Activated CD4-positive, alpha-beta T cell treated with anti-CD3 and anti-CD28 coated beads, Interleukin-2, amount 10 ng/mL, durations not matched to agents 7 days and 5 days (primary cell): ENCODE measurements at regions not wholly inside any gene's neighbourhood (a gene's known extent, or its start where the extent isn't known, plus 50 kb on each side); places are given as distances from the start of the nearest gene placed in this dataset.

Experiments
- CTCF ChIA-PET: fragments of 350-600 bp; sonication (Branson Sonifier 250); formaldehyde crosslinking; loops from one replicate; lab custom pipeline; 2021; ENCODE audit warnings: antibody characterized with exemption; lab: Charles Lee
- POLR2A ChIA-PET: fragments of 350-600 bp; sonication (Branson Sonifier 250); formaldehyde crosslinking; loops from one replicate; lab custom pipeline; 2021; ENCODE audit warnings: antibody characterized with exemption; lab: Charles Lee
- DNase-seq: peaks from one replicate; pipeline ENCODE4 v3.0.0-alpha.2; 2020
- H3K27ac Mint-ChIP-seq: one replicate; pipeline ENCODE4 v1.8.0; 2021; ENCODE audit warnings: mild to moderate bottlenecking, moderate library complexity, mixed read lengths
- H3K27me3 Mint-ChIP-seq: one replicate; pipeline ENCODE4 v1.8.0; 2021; ENCODE audit warnings: mixed read lengths
- H3K36me3 Mint-ChIP-seq: one replicate; pipeline ENCODE4 v1.8.0; 2021; ENCODE audit warnings: low read depth, mixed read lengths
- H3K4me1 Mint-ChIP-seq: one replicate; pipeline ENCODE4 v1.8.0; 2021; ENCODE audit warnings: mixed read lengths
- H3K4me3 Mint-ChIP-seq: one replicate; pipeline ENCODE4 v1.8.0; 2021; ENCODE audit warnings: mild to moderate bottlenecking, moderate library complexity, mixed read lengths
- H3K9me3 Mint-ChIP-seq: one replicate; pipeline ENCODE4 v1.8.0; 2021; ENCODE audit warnings: mixed read lengths

- DNase-seq, result no peak
- ChIA-PET POLR2A (no interaction called here), CTCF (no interaction called here)
- H3K4me1 Mint-ChIP-seq, result no peaks in the 10 kb centered on the region
- no peak overlapping the region for H3K4me3 Mint-ChIP-seq
- H3K36me3 Mint-ChIP-seq, result no peaks in the 10 kb centered on the region
- no peaks in the 10 kb centered on the region for H3K27me3 Mint-ChIP-seq
- no peak overlapping the region for H3K27ac Mint-ChIP-seq
- H3K9me3 Mint-ChIP-seq, result no peaks in the 10 kb centered on the region
Observed at GRCh38 chr18:78681396-78681795, 298.2 kb upstream of the SALL3 start.

GRCh38 chr18:78681934-78682333 lies 297.7 kb upstream of the SALL3 start:
- Mint-ChIP-seq H3K36me3 (no peaks in the 10 kb centered on the region), H3K4me3 (no peak overlapping the region), H3K4me1 (no peaks in the 10 kb centered on the region), H3K27ac (no peak overlapping the region), H3K9me3 (no peaks in the 10 kb centered on the region), H3K27me3 (no peaks in the 10 kb centered on the region)
- POLR2A ChIA-PET, result no interaction called here
- CTCF ChIA-PET, result no interaction called here
- DNase-seq, result no peak

GRCh38 chr18:78682716-78683115 lies 296.9 kb upstream of the SALL3 start:
- POLR2A ChIA-PET, result no interaction called here
- no peak overlapping the region for H3K4me3 Mint-ChIP-seq
- H3K27ac Mint-ChIP-seq, result no peak overlapping the region
- no peak for DNase-seq
- no peaks in the 10 kb centered on the region for H3K27me3 Mint-ChIP-seq
- no peaks in the 10 kb centered on the region for H3K9me3 Mint-ChIP-seq
- no peaks in the 10 kb centered on the region for H3K36me3 Mint-ChIP-seq
- CTCF ChIA-PET, result no interaction called here
- no peaks in the 10 kb centered on the region for H3K4me1 Mint-ChIP-seq

GRCh38 chr18:78683191-78684010 lies 296.2 kb upstream of the SALL3 start:
- Mint-ChIP-seq H3K9me3 (no peaks in the 10 kb centered on the region), H3K4me1 (no peaks in the 10 kb centered on the region), H3K4me3 (no peak overlapping the region), H3K27me3 (no peaks in the 10 kb centered on the region), H3K36me3 (no peaks in the 10 kb centered on the region), H3K27ac (no peak overlapping the region)
- no peak for DNase-seq
- ChIA-PET CTCF (no interaction called here), POLR2A (no interaction called here)

- POLR2A ChIA-PET, result no interaction called here
- H3K27ac Mint-ChIP-seq, result no peak overlapping the region
- no peak for DNase-seq
- CTCF ChIA-PET, result no interaction called here
- no peaks in the 10 kb centered on the region for H3K36me3 Mint-ChIP-seq
- H3K27me3 Mint-ChIP-seq, result no peaks in the 10 kb centered on the region
- no peak overlapping the region for H3K4me3 Mint-ChIP-seq
- no peaks in the 10 kb centered on the region for H3K9me3 Mint-ChIP-seq
- no peaks in the 10 kb centered on the region for H3K4me1 Mint-ChIP-seq
Observed at GRCh38 chr18:78685250-78685979, 294.2 kb upstream of the SALL3 start.

GRCh38 chr18:78685980-78686530 lies 293.6 kb upstream of the SALL3 start:
- H3K4me3 Mint-ChIP-seq, result no peak overlapping the region
- no peaks in the 10 kb centered on the region for H3K27me3 Mint-ChIP-seq
- no peak for DNase-seq
- no peaks in the 10 kb centered on the region for H3K9me3 Mint-ChIP-seq
- no peaks in the 10 kb centered on the region for H3K36me3 Mint-ChIP-seq
- H3K4me1 Mint-ChIP-seq, result no peaks in the 10 kb centered on the region
- POLR2A ChIA-PET, result no interaction called here
- no peak overlapping the region for H3K27ac Mint-ChIP-seq
- CTCF ChIA-PET, result no interaction called here

- Mint-ChIP-seq H3K27ac (no peak overlapping the region), H3K9me3 (no peaks in the 10 kb centered on the region), H3K4me3 (no peak overlapping the region), H3K36me3 (no peaks in the 10 kb centered on the region), H3K4me1 (peaks cover 1% of the 10 kb centered on the region), H3K27me3 (no peaks in the 10 kb centered on the region)
- ChIA-PET POLR2A (no interaction called here), CTCF (no interaction called here)
- DNase-seq, result no peak
Observed at GRCh38 chr18:78686976-78687685, 292.5 kb upstream of the SALL3 start.

GRCh38 chr18:78687736-78688135 lies 291.9 kb upstream of the SALL3 start:
- DNase-seq, result no peak
- H3K4me3 Mint-ChIP-seq, result no peak overlapping the region
- ChIA-PET POLR2A (no interaction called here), CTCF (no interaction called here)
- no peaks in the 10 kb centered on the region for H3K36me3 Mint-ChIP-seq
- peaks cover 3% of the 10 kb centered on the region for H3K4me1 Mint-ChIP-seq
- no peaks in the 10 kb centered on the region for H3K9me3 Mint-ChIP-seq
- no peaks in the 10 kb centered on the region for H3K27me3 Mint-ChIP-seq
- H3K27ac Mint-ChIP-seq, result no peak overlapping the region

- Mint-ChIP-seq H3K27me3 (no peaks in the 10 kb centered on the region), H3K36me3 (no peaks in the 10 kb centered on the region)
- CTCF ChIA-PET, result no interaction called here
Observed at GRCh38 chr18:78688249-78688648, 291.4 kb upstream of the SALL3 start.

GRCh38 chr18:78688916-78689315 lies 290.7 kb upstream of the SALL3 start:
- Mint-ChIP-seq H3K4me1 (peaks cover 3% of the 10 kb centered on the region), H3K27me3 (no peaks in the 10 kb centered on the region), H3K27ac (no peak overlapping the region), H3K36me3 (no peaks in the 10 kb centered on the region), H3K9me3 (no peaks in the 10 kb centered on the region), H3K4me3 (no peak overlapping the region)
- ChIA-PET POLR2A (no interaction called here), CTCF (no interaction called here)
- DNase-seq, result no peak

More at GRCh38 chr18:78688249-78688648, 291.4 kb upstream of the SALL3 start:
- POLR2A ChIA-PET, result no interaction called here
- Mint-ChIP-seq H3K4me3 (no peak overlapping the region), H3K9me3 (no peaks in the 10 kb centered on the region), H3K4me1 (peaks cover 3% of the 10 kb centered on the region), H3K27ac (no peak overlapping the region)
- DNase-seq, result no peak

- CTCF ChIA-PET, result no interaction called here
- no peaks in the 10 kb centered on the region for H3K27me3 Mint-ChIP-seq
- no peaks in the 10 kb centered on the region for H3K9me3 Mint-ChIP-seq
Observed at GRCh38 chr18:78689606-78690005, 290.0 kb upstream of the SALL3 start.

GRCh38 chr18:78692105-78692504 lies 287.5 kb upstream of the SALL3 start:
- Mint-ChIP-seq H3K36me3 (no peaks in the 10 kb centered on the region), H3K4me3 (no peak overlapping the region), H3K27me3 (no peaks in the 10 kb centered on the region), H3K9me3 (no peaks in the 10 kb centered on the region), H3K4me1 (peaks cover 3% of the 10 kb centered on the region), H3K27ac (no peak overlapping the region)
- ChIA-PET POLR2A (no interaction called here), CTCF (no interaction called here)
- no peak for DNase-seq

More at GRCh38 chr18:78689606-78690005, 290.0 kb upstream of the SALL3 start:
- no peak overlapping the region for H3K27ac Mint-ChIP-seq
- no peak for DNase-seq
- POLR2A ChIA-PET, result no interaction called here
- peaks cover 3% of the 10 kb centered on the region for H3K4me1 Mint-ChIP-seq
- no peaks in the 10 kb centered on the region for H3K36me3 Mint-ChIP-seq
- H3K4me3 Mint-ChIP-seq, result no peak overlapping the region

- Mint-ChIP-seq H3K9me3 (no peaks in the 10 kb centered on the region), H3K4me1 (peaks cover 3% of the 10 kb centered on the region), H3K36me3 (no peaks in the 10 kb centered on the region), H3K27ac (no peak overlapping the region), H3K4me3 (no peak overlapping the region), H3K27me3 (no peaks in the 10 kb centered on the region)
- ChIA-PET POLR2A (no interaction called here), CTCF (no interaction called here)
- no peak for DNase-seq
Observed at GRCh38 chr18:78693429-78693828, 286.2 kb upstream of the SALL3 start.
